ENCODE measurements at regions not wholly inside any gene's neighbourhood (a gene's known extent, or its start where the extent isn't known, plus 50 kb on each side); places are given as distances from the start of the nearest gene placed in this dataset.

DNA sequence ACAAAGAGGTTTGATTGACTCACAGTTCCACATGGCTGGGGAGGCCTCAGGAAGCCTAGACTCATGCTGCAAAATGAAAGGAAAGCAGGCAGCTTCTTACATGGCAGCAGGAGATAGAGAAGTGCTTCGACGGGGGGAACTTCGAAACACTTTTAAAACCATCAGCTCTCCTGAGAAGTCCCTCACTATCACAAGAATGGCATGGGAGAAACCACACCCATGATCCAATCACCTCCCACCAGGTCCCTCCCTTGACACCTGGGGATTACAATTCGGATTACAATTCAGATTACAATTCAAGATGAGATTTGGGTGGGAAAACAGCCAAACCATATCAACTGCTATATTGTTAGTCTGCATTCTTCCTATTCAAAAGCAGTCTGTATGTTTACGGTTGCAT is 322.3 kb upstream of the ISL1 start:
- DNase-seq (ENCODE audit: low spot score): no peak
- H3K4me3 ChIP-seq: no peak overlapping the region
- H3K27ac ChIP-seq: no peak overlapping the region
- TF ChIP-seq, protein P1, sequence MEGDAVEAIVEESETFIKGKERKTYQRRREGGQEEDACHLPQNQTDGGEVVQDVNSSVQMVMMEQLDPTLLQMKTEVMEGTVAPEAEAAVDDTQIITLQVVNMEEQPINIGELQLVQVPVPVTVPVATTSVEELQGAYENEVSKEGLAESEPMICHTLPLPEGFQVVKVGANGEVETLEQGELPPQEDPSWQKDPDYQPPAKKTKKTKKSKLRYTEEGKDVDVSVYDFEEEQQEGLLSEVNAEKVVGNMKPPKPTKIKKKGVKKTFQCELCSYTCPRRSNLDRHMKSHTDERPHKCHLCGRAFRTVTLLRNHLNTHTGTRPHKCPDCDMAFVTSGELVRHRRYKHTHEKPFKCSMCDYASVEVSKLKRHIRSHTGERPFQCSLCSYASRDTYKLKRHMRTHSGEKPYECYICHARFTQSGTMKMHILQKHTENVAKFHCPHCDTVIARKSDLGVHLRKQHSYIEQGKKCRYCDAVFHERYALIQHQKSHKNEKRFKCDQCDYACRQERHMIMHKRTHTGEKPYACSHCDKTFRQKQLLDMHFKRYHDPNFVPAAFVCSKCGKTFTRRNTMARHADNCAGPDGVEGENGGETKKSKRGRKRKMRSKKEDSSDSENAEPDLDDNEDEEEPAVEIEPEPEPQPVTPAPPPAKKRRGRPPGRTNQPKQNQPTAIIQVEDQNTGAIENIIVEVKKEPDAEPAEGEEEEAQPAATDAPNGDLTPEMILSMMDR (IDR thresholded peaks at IDR 0.05): no peak

DNA sequence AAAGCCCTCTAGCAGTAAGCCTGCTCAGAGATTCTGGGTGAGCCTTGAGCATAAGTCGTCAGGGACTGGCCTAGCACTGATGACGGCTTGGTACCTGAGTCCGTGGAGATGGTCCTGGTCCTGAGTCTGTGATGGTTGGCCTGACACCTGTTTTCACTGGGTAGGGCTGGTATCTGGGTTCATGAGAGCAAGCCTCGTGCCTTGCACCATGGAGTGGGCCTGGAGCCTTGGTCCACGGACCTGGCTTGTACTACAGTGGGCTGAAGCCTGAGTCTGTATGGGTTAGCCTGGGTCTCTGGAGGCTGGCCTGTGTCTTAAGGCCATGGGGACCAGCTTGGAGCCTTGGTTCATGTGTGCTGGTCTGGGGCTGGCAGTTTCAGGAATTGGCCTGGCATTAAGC is 310.3 kb upstream of the ISL1 start:
- Histone ChIP-seq H3K27ac (no peak overlapping the region), H3K4me3 (no peak overlapping the region)
- TF ChIP-seq, protein P1 (IDR thresholded peaks at IDR 0.05): no peak
- DNase-seq (ENCODE audit: low spot score): no peak

DNA sequence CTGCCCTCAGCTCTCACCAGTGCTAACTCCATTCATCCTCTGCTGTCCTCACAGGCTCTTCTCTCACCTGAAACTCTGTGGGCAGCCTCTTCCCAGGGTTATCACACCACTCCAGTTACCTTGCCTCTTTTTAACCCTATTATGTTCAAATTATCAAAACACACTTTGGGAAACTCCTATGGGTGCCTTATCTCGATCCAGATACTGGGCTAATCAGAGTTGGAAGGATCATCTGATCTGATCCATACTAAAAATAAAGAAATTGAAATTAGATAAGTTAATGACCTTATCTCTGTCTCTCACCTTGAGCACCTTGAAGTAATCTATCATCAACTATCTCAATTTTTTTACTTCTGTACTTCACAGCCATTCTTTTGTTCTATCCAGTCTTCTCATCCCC is 300.5 kb upstream of the ISL1 start:
- H3K4me3 ChIP-seq: no peak overlapping the region
- TF ChIP-seq, protein P1 (IDR thresholded peaks at IDR 0.05): no peak
- H3K27ac ChIP-seq: no peak overlapping the region
- DNase-seq (ENCODE audit: low spot score): no peak

DNA sequence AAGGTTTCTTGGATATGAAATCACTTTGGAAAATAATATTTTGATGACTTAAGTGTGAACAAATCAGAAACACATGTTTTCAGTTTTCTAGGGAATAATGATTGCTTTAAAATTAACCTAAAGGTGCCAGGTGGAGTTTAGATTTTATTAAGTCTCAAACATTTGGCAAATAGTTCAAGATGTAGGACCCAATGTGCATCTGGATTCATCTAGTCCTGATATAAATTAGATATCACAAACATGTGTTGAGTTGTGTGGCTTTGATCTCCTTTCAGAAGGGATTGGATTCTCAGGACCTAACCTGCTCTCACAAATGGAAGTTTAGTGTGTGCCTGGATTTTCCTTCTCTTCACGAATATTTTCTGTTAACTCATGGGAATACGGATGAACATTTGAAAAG is 291.4 kb upstream of the ISL1 start:
- no peak for DNase-seq (ENCODE audit: low spot score)
- H3K4me3 ChIP-seq: no peak overlapping the region
- H3K27ac ChIP-seq: no peak overlapping the region
- TF ChIP-seq, protein P1 (IDR thresholded peaks at IDR 0.05): no peak

DNA sequence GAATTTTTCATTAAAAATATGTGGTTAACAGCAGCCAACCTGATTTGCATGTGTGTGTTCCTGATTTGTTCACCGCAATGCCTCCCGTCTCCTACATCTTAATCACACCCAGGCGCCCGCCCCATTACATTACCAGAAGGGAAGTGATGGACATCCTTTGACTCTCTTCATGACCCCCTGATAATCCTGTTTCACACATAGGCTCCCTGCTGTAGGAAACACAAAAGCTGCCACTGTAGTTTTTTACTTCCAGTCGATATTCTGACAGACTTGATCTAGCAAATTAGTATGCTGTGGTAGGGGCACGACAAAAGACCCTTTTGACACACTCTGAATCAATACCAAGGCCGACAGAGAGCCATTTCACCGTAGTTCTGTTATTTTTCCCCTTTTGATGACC is 287.8 kb upstream of the ISL1 start:
- no peak for DNase-seq (ENCODE audit: low spot score)
- TF ChIP-seq, protein P1 (IDR thresholded peaks at IDR 0.05): no peak
- Histone ChIP-seq H3K4me3 (no peak overlapping the region), H3K27ac (no peak overlapping the region)

DNA sequence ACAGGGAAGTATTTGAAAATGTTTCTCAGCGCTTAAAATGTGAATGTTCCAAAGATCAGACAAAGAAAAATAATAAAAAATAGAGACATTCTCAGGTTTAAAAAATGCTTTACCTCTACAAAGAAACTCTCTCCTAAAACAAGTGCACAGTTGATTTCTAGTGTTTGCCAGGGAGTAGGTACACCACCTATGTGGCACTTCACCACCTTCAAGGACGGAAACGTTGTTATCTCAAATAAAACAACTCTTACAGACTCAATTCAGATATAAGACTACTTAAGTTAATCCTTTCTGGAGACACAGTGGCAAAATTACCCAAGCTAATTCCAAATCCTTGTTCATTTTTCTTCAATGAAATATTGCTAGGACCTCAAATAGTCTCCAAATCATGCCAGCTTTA is 286.4 kb upstream of the ISL1 start:
- TF ChIP-seq, protein P1 (IDR thresholded peaks at IDR 0.05): no peak
- no peak for DNase-seq (ENCODE audit: low spot score)
- Histone ChIP-seq H3K27ac (no peak overlapping the region), H3K4me3 (no peak overlapping the region)

DNA sequence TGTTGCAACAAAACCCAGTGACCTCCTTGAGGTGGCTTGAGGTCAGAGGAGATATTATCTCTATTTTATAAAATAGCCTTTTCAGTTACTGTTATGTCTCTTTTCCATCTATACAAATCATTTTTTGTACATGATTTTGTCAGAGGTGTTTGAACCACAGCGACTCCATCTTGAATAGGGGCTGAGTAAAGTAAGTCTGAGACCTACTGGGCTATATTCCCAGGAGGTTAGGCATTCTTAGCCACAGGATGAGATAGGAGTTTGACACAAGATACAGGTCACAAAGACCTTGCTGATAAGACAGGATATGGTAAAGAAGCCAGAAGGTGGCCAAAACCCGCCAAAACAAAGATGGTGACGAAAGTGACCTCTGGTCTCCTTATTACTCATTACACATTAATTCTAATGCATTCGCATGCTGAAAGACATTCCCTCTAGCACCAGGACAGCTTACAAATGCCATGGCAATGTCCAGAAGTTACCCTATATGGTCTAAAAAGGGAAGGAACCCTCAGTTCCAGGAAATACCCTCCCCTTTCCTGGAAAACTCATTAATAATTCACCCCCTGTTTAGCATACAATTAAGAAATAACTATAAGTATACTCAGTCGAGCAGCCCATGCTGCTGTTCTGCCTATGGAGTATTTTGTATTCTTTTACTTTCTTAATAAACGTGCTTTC is 283.9 kb upstream of the ISL1 start:
- Histone ChIP-seq H3K4me3 (no peak overlapping the region), H3K27ac (no peak overlapping the region)
- DNase-seq (ENCODE audit: low spot score): no peak
- TF ChIP-seq, protein P1 (IDR thresholded peaks at IDR 0.05): no peak
